ENCODE measurements at regions not wholly inside any gene's neighbourhood (a gene's known extent, or its start where the extent isn't known, plus 50 kb on each side); places are given as distances from the start of the nearest gene placed in this dataset.

- DNase-seq, result no peak
These were observed 522.2 kb downstream of the SOX2 start for GRCh38 chr3:182233957-182234356.

GRCh38 chr3:182234881-182235280 is 523.2 kb downstream of the SOX2 start:
- no peak for DNase-seq

GRCh38 chr3:182235504-182235903 is 523.8 kb downstream of the SOX2 start:
- DNase-seq, result no peak

DNA sequence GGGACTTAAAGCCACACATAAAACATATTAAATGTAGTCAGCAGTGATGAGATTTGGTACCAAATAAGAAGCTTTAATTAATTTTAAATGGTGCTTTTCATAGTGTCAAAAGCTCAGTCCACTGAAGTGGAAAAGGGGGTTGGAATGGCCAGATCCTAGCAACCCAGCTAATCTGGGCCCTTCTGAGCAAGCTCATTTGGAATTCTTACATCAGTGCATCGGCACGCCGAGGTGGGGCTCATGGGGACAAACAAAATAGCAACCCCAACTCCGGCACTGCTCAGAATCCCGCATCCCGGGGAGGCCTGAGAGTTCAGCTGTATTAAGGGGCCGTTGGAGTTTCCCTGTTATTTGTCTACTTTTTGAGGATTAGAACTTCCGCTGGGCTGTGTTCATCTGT is 526.4 kb downstream of the SOX2 start:
- DNase-seq, result no peak

DNA sequence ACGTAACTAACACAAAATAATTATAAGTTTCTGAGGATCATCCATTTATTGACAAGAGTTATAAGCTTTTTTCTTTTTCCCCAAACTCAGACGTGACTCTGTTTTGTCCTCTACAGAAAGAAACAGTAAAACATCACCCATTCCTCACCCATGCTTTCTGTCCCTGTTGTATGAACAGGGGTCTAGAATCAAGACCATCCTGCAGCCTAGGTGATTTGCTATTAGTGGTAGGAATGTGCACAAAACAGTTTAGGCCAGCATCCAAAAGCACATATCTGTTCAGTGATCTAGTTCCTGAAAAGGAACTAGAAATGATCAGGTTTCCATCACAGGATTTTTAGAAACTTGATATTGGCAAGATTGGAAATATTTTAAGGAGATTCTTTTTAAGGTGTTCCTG is 527.6 kb downstream of the SOX2 start:
- no peak for DNase-seq

DNA sequence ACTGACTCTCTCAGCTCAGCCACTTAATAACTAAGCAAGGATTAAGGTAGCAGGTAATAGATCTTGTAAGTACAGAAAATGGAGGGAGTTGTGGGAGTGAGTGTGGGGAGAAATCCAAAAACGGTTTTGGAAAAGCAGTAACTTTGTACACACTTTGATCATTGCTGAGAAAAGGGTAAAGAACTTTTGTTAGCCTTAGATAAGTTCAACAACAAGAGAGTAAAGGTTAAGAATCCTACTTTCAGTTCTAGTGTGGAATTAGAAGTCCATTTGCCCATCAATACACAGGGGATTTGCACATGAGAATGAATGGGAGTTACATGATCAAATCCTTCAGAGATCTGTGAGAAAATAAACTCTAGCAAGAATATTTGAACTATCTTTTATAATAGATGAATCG is 528.7 kb downstream of the SOX2 start:
- no peak for DNase-seq

- DNase-seq, result no peak
These were observed 529.6 kb downstream of the SOX2 start for GRCh38 chr3:182241196-182241765.

DNA sequence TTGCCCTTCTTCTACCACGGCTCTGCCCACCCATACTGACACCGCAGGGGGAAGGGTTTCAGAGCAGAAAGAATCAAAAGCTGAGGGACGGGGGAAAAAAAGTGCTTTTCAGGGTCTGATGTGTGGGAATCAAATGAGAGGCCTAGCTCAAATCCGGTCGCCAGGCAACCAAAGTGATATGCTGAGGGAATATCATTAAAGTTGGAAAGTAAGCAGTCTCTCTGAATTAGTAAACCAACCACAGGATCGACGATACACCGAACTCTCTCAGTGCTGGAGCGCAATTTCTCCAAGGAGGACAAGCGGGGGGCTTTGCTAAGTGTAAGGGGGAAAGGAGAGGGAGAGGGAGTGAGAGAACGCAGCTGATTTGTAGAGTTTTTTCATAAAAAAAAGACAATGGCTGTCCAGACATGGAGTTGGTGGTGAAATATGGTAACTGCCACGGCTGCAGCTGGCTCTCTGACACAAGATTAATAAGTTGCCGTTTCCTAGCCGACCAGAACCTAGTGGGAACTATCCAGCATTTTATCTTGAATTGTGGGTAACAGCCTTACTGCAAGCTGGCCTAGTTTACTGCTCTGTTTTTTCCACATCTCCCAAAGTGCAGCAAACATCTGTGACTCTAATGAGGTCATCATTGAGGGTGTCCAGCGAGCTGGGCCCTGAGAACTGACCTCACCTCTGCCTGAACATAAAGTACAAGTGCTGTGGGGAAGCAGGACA is 530.2 kb downstream of the SOX2 start:
- DNase-seq, result no peak

GRCh38 chr3:182242489-182242942 is 530.8 kb downstream of the SOX2 start:
- DNase-seq, result no peak

GRCh38 chr3:182243625-182244024 is 531.9 kb downstream of the SOX2 start:
- no peak for DNase-seq

- DNase-seq, result no peak
These were observed 532.7 kb downstream of the SOX2 start for GRCh38 chr3:182244222-182244971.

DNA sequence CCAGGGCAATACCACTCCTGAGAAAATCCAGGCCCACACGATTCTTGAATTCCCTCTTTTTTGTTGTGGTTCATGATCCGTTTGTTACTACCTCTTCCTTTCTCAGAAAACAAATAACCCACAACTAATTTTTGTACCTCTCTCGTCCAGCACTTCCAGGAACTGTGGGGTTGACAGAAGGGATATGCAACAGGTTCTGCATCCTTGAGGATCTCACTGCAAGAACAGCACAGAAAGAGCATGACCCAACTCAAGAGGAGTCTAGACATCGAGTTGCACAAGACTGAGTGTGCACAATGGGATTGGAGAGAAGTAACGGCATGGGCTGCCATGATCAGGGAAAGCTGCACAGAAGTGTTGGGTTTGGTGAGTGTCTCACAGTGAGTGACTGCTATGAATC is 533.3 kb downstream of the SOX2 start:
- DNase-seq, result no peak

GRCh38 chr3:182246870-182247269 is 535.1 kb downstream of the SOX2 start:
- no peak for DNase-seq

DNA sequence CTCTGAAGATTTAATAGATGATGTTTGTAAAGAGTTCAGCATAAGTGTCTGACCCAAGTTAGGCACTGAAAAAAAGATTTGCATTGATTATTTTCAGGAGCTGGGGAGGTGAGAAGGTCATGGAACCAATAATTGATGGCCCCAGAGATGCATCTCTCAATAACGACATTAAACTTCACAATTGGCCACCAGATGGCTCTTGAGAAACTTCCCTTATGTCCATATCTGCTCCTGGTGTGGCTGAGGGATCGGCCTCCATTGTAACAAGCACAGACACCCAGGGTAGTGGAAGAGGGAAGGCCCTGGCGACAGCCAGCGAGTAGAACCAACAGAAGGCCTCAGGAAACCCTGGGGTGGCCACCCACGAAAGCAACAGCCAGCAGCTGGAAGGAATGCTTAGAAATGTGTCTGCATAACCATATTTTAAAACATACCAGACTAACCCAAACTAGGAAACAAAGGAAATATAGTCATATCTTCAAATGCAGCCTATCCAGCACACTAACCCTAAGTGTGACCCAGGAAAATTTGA is 536.7 kb downstream of the SOX2 start:
- no peak for DNase-seq

GRCh38 chr3:182252802-182253201 is 540.5 kb upstream of the ATP11B start:
- no peak for DNase-seq

GRCh38 chr3:182255158-182255557 is 538.1 kb upstream of the ATP11B start:
- DNase-seq, result no peak

- no peak for DNase-seq
These were observed 535.9 kb upstream of the ATP11B start for GRCh38 chr3:182257361-182257760.

- peak; percentile 62 for DNase-seq
These were observed 534.6 kb upstream of the ATP11B start for GRCh38 chr3:182258538-182259177.

- DNase-seq, result peak; percentile 52
These were observed 533.7 kb upstream of the ATP11B start for GRCh38 chr3:182259579-182259978.

DNA sequence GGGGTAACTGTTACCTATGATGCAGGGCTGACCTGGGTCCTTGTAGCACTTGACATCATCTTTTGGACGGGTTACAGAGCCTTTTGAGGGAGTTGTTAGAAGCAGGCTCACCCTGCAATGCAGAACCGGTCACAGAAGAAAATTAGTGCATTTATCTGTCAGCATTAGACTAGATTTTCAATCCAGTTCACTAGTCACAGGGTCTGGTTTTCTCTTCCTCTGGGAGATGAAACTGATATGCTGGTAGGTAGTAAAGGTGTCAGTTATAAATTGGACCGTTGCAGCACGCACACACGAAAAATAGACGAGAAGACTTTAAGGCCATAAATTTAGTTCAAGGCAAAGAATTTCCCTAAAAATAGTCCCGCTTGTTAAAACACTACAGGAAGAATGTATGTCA is 532.3 kb upstream of the ATP11B start:
- no peak for DNase-seq

- DNase-seq, result no peak
These were observed 524.6 kb upstream of the ATP11B start for GRCh38 chr3:182268711-182269110.

- DNase-seq, result no peak
These were observed 516.8 kb upstream of the ATP11B start for GRCh38 chr3:182276512-182276911.

DNA sequence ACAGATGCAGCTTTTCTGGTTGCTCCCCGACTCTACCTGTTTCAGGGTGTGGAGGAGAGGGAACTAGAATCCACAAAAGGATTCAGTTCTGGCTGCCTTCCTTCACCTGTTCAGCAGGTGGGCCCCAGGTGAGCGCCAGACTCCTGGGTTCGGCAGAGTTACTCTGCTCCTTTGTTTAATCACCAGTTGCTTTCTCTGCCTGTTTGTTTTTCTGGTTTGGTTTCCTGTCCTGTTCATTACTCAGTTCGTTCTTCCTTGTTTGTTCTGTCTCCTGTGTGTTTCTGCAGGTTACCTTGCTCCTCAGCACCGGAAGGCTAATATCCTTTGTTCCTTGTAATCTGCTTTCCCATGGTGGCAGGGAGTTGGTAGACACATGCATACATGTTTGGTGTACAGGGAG is 508.5 kb upstream of the ATP11B start:
- DNase-seq, result peak; percentile 99
